HFFc6 (cell line): ENCODE measurements at regions not wholly inside any gene's neighbourhood (a gene's known extent, or its start where the extent isn't known, plus 50 kb on each side); places are given as distances from the start of the nearest gene placed in this dataset.
A peak's percentile ranks its signal among the peaks of the same experiment; 100 is the strongest.

Source experiments
- DNase-seq: peaks from one replicate; pipeline ENCODE4 v3.0.0-alpha.2; 2018
- H3K27ac Mint-ChIP-seq: 2 replicates; pipeline ENCODE4 v1.8.0; 2020; ENCODE audit warnings: mild to moderate bottlenecking, mixed read lengths
- H3K27me3 Mint-ChIP-seq: 2 replicates; pipeline ENCODE4 v1.8.0; 2021; ENCODE audit warnings: mild to moderate bottlenecking, moderate library complexity, mixed read lengths; ENCODE audit not compliant: insufficient read depth
- H3K36me3 Mint-ChIP-seq: 2 replicates; pipeline ENCODE4 v1.8.0; 2021; ENCODE audit warnings: low read depth, mixed read lengths
- H3K4me1 Mint-ChIP-seq: 2 replicates; pipeline ENCODE4 v1.8.0; 2020; ENCODE audit warnings: low read depth, mixed read lengths
- H3K4me3 Mint-ChIP-seq: 2 replicates; pipeline ENCODE4 v1.8.0; 2020; ENCODE audit warnings: mild to moderate bottlenecking, moderate library complexity, mixed read lengths
- H3K9me3 Mint-ChIP-seq: 2 replicates; pipeline ENCODE4 v1.8.0; 2020; ENCODE audit warnings: mild to moderate bottlenecking, mixed read lengths
- CTCF ChIP-seq: fragments of 200-600 bp; sonication (generic); IDR thresholded peaks from 2 replicates; pipeline ENCODE4 v1.5.0; 2021; ENCODE audit warnings: antibody characterized with exemption, mild to moderate bottlenecking

GRCh38 chr3:106573605-106574004, 704.8 kb upstream of the CBLB start:
- no peaks in the 10 kb centered on the region; the same call in 1 of the 2 replicates for H3K27me3 Mint-ChIP-seq
- DNase-seq = no peak
- no peak for TF ChIP-seq CTCF
- no peak overlapping the region for H3K4me3 Mint-ChIP-seq
- H3K36me3 Mint-ChIP-seq = no peaks in the 10 kb centered on the region
- H3K9me3 Mint-ChIP-seq = no peaks in the 10 kb centered on the region
- H3K27ac Mint-ChIP-seq = no peak overlapping the region
- peaks cover 34% of the 10 kb centered on the region for H3K4me1 Mint-ChIP-seq

DNA sequence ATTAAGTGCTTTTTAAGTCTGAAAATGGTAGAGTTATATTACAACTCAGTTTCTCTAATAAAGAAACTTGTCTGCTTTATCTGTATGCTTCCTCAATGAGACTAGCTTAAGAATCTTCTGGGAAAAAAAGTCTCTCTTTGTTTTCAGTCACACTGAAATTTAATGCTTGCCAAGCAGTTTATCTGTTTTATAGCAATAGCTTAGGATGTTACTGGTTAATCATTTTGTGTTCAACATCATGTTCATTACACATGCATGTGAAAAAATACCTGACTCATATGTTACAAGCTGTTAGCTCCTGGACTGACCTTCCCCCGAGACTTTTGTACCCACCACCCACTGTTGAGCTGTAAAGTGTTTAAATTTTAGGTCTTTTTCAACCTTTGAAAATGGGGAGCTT, 706.2 kb upstream of the CBLB start:
- no peak for TF ChIP-seq CTCF
- Mint-ChIP-seq H3K4me3 (no peak overlapping the region), H3K9me3 (no peaks in the 10 kb centered on the region), H3K36me3 (no peaks in the 10 kb centered on the region), H3K27me3 (no peaks in the 10 kb centered on the region; the same call in 1 of the 2 replicates), H3K4me1 (peaks cover 43% of the 10 kb centered on the region), H3K27ac (no peak overlapping the region)
- DNase-seq = no peak

DNA sequence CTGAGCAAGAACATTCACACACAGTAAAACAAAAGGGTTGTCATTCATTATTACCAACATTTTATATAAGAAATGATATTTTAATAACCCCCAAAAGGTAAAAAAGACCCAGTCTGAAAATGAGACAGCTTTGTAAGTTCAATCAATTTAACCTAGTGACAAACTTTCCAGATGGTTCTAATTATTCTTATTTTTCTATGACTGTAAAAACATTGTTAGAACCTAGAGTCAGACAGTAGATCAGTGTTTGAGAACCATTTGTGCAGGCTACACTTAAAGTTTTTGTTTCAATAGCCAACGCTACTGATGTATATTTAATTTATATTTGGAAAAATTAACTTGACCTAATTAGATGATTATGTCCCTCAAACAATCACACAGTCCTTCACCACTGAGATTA, 708.4 kb upstream of the CBLB start:
- H3K27ac Mint-ChIP-seq = no peak overlapping the region
- no peaks in the 10 kb centered on the region for H3K9me3 Mint-ChIP-seq
- H3K4me3 Mint-ChIP-seq = no peak overlapping the region
- peaks cover 42% of the 10 kb centered on the region for H3K4me1 Mint-ChIP-seq
- no peaks in the 10 kb centered on the region for H3K36me3 Mint-ChIP-seq
- no peak for TF ChIP-seq CTCF
- H3K27me3 Mint-ChIP-seq = no peaks in the 10 kb centered on the region; the same call in 1 of the 2 replicates
- no peak for DNase-seq

DNA sequence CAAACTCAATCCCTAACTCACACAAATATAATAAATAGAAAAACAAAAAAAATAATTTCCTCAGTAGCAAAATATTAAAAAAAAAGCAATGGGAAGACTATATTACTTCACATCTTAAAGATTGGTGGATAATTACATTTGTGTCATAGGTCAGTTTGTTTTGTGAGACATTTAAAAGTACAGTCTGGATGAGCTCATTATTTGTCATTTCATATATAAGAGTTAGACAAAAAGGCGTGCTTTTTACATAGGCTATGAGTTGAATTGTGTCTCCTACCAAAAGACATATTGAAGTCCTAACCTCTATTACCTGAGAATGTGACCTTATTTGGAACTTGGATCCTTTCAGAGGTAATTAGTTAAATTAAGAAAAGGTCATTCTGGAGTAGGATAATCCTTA, 710.1 kb upstream of the CBLB start:
- H3K9me3 Mint-ChIP-seq = no peaks in the 10 kb centered on the region
- no peaks in the 10 kb centered on the region for H3K36me3 Mint-ChIP-seq
- no peaks in the 10 kb centered on the region; the same call in 1 of the 2 replicates for H3K27me3 Mint-ChIP-seq
- peak; percentile 13 for DNase-seq
- no peak overlapping the region for H3K4me3 Mint-ChIP-seq
- no peak for TF ChIP-seq CTCF
- H3K27ac Mint-ChIP-seq = no peak overlapping the region; the same call in 1 of the 2 replicates
- peaks cover 43% of the 10 kb centered on the region for H3K4me1 Mint-ChIP-seq

- H3K36me3 Mint-ChIP-seq = no peaks in the 10 kb centered on the region
- no peak for TF ChIP-seq CTCF
- H3K27me3 Mint-ChIP-seq = no peaks in the 10 kb centered on the region
- DNase-seq = no peak
- H3K27ac Mint-ChIP-seq = no peak overlapping the region
- no peak overlapping the region for H3K4me3 Mint-ChIP-seq
- peaks cover 37% of the 10 kb centered on the region for H3K4me1 Mint-ChIP-seq
- H3K9me3 Mint-ChIP-seq = no peaks in the 10 kb centered on the region
Measured at GRCh38 chr3:106582151-106582550, 713.3 kb upstream of the CBLB start.

GRCh38 chr3:106587551-106587950, 718.7 kb upstream of the CBLB start:
- no peak for TF ChIP-seq CTCF
- Mint-ChIP-seq H3K36me3 (no peaks in the 10 kb centered on the region), H3K27ac (no peak overlapping the region), H3K4me3 (no peak overlapping the region), H3K9me3 (no peaks in the 10 kb centered on the region), H3K27me3 (no peaks in the 10 kb centered on the region), H3K4me1 (no peaks in the 10 kb centered on the region)
- no peak for DNase-seq
